Stimulated activated CD4-positive, alpha-beta T cell treated with anti-CD3 and anti-CD28 coated beads, Interleukin-4, amount 100 ng/mL, for 4 hours (primary cell): ENCODE measurements at regions not wholly inside any gene's neighbourhood (a gene's known extent, or its start where the extent isn't known, plus 50 kb on each side); places are given as distances from the start of the nearest gene placed in this dataset.

ENCODE experiments used
- DNase-seq, 2 experiments: peaks; one replicate each; pipeline ENCODE4 v3.0.0-alpha.2; 2020

DNA sequence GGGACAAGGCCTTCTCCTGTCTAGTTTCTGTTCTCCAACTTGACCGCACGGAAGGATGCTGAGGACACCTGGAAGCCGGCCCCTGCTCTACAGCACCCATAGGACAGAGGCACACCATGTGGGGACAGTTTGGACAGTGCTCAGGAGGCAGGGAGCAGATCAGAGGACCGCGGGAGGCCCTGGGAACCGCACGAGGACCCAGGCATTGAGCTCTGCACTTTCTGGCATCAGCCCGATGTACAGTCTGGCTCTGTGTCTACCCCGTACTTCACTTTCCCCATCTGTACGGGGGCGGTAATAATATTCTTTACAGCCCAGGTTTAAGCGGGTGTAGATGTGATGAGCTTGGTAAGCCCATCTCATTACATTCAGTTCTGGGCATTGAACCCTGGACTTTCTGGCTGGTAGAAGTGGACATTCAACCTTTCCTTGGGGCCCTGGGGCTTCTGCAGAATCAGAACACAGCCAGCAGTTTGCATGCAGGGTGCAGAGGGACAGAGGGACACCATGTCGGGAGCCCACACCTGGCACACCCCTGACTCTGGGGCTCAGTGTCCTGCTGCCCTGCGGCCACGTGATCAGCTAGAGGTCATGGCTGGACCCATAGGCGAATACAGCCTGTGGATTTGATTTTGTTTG, 258.7 kb downstream of the SEC14L1 start:
- no peak for DNase-seq

- peak; percentile 79 to 81 for DNase-seq
Observed at GRCh38 chr17:77400445-77400870, 259.7 kb downstream of the SEC14L1 start.

DNA sequence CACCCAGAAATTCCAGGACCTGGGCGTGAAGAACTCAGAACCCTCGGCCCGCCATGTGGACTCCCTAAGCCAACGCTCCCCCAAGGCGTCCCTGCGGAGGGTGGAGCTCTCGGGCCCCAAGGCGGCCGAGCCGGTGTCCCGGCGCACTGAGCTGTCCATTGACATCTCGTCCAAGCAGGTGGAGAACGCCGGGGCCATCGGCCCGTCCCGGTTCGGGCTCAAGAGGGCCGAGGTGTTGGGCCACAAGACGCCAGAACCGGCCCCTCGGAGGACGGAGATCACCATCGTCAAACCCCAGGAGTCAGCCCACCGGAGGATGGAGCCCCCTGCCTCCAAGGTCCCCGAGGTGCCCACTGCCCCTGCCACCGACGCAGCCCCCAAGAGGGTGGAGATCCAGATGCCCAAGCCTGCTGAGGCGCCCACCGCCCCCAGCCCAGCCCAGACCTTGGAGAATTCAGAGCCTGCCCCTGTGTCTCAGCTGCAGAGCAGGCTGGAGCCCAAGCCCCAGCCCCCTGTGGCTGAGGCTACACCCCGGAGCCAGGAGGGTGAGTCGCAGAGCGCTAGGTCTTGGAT, 261.5 kb downstream of the SEC14L1 start:
- DNase-seq, result no peak

- no peak for DNase-seq
Observed at GRCh38 chr17:77403854-77404253, 263.1 kb downstream of the SEC14L1 start.

DNA sequence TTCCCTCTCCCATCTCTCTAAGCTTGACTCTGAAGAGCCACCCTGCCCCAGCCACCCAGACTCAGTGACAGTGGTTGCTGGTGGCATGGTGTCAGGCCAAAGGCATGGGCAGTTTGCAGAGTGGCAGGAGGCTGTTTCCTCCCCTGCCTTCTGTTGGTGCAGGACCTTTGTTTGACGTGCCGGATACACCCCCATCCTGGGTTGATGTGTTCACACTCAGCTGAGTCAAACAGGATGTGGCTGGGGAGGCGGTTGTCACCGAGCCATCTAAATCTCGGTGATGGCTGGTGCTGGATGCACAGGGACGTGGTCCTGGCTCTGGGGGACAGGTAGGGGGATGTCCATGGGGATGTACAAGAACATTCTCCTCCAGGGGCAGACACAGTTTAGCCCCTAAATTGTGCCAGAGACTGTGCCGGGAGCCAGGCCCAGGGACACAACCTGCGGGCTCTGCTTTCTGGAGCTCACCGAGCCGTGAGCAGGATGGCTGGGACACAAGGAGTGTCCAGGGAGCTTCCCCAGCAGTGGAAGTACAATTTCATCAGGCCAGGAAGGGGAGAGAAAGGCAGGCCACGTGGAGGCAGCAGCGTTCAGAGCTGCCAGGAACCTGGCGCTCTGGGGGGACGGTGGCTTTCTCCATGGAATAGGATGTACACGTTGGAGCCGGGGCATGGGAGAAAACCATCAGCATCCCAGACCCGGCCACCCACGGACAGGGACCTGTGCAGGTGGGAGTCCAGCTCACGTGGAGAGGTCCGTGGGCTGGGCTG, 264.2 kb downstream of the SEC14L1 start:
- peak; percentile 71 to 84 for DNase-seq

DNA sequence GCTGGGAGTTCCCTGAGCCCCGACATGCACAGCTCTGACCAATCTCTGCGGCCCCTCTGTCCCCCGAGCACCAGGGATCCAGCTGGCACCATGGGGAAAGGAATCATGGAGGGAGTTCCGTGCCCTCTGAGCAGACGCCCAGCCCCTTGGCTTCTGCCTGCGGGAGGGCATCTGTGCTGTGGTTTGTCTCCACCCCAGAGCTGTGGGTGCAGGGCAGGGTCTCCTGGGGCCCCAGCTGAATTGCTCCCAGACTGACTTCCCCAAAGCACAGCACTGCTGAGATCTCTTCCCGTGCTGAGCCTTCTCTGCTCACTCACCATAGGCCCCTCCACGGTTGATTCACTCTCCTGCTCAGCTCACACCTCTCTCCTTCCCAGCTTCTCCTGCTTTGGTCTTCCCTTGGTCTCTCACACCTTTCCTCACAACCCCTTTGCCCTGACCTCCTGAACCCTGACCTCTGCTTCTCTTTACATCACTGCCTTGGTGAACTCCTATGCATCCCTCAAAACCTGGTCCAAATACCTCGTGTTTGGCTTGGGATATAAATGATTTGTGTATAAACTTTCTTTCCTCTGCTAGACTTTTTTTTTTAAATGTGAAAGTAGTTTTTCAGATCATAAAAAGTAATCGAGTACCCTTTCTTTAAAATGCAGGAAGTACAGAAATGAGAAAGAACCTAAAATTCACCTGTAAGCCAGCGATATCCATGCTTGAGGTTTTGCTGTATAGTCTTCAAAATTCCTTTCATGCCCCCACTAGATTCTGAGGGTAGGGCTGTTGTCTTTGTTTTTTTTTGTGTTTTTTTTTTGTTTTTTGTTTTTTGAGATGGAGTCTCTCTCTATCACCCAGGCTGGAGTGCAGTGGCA, 265.3 kb downstream of the SEC14L1 start:
- no peak for DNase-seq

DNA sequence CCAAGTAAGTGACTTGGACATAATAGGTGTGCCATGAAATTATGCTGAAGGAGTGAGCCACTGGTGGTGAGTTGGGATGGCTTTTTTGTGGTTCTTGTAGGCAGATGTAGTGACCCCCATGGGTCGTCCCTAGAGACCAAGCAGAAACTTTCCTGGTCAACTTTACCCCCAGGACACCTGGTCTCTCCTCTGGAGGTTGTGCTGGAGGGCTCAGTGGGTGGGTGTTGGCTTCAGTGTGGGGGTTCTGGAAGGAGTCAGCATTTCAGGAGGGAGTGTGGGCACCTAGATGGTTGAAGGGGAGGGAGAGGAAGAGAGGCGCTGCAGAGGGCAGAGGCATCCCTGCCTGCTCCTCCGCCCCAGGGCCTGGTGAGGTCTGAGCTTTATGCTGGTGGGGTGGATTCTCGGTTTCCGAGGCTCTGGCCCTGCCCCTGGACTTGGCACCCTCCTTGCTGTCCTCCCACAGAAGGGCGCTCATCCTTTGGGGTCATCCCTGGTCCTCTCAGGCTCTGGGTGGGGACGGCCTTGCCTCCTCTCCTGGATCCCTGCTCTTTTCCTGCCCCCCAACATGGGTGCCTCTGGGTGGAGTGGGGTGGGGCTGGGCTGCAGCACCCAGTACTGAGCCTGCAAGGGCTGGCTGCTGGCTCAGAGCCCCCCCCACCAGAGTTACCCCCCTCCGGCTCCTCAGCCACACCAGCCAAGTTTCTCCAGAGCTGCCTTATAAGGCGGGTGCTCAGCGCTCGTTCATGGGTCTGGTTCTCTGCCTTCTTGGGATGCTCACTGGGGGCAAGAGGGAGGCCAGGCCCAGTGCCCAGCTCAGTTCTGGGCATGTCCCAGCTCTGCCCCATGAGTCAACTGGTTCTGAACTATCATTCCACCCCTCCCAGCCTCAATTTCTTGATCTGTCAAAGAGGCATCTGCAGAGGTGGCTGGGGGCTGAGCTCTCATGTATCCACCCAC, 266.8 kb downstream of the SEC14L1 start:
- no peak for DNase-seq

GRCh38 chr17:77408284-77408683, 267.5 kb downstream of the SEC14L1 start:
- DNase-seq, result no peak

- DNase-seq, result no peak
Observed at GRCh38 chr17:77409282-77410161, 268.8 kb downstream of the SEC14L1 start.

DNA sequence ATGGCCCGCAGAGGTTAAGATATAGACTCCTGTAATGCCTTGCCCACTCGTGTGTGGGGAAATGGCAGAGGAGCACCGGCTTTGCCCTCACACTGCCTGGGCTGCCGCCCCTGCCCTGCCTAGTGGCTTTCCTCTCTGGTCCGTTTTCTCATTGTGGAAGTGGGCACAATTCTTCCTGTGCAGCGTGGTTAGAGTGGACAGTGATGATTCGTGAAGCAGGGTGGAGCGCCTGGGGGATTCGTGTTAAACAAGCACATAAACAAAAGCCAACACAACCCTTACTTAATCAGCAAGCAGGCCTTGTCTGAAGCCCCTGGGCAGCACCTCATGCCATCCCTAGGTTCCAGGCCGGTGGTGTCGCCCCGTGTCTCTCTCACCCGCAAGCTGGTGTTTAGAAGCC, 269.7 kb downstream of the SEC14L1 start:
- DNase-seq, result no peak

GRCh38 chr17:77414811-77415400, 274.1 kb downstream of the SEC14L1 start:
- no peak for DNase-seq

GRCh38 chr17:77416105-77416713, 275.4 kb downstream of the SEC14L1 start:
- DNase-seq, result no peak

DNA sequence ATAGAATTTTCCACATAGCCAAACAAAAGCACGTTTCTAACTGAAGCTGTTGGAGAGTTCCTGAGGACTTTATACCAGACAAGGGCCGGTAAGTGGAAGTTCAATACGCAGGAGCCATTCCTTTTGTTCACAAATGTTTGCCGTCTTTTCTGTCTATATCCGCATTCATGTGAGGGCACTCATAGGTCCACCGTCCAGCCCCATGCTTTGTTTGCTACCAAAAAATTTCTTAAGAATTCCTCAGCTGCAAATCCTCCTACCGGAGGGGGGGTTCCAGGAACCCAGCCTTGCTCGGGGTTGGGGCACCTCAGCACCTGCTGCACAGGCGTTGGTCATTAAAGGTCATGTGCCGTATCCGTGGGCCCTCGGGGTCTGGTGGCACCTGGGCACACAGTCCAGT, 276.8 kb downstream of the SEC14L1 start:
- no peak for DNase-seq

GRCh38 chr17:77418609-77419008, 277.8 kb downstream of the SEC14L1 start:
- DNase-seq, result no peak

- no peak for DNase-seq
Observed at GRCh38 chr17:77419095-77419494, 278.3 kb downstream of the SEC14L1 start.

- no peak for DNase-seq
Observed at GRCh38 chr17:77419547-77420094, 278.9 kb downstream of the SEC14L1 start.

DNA sequence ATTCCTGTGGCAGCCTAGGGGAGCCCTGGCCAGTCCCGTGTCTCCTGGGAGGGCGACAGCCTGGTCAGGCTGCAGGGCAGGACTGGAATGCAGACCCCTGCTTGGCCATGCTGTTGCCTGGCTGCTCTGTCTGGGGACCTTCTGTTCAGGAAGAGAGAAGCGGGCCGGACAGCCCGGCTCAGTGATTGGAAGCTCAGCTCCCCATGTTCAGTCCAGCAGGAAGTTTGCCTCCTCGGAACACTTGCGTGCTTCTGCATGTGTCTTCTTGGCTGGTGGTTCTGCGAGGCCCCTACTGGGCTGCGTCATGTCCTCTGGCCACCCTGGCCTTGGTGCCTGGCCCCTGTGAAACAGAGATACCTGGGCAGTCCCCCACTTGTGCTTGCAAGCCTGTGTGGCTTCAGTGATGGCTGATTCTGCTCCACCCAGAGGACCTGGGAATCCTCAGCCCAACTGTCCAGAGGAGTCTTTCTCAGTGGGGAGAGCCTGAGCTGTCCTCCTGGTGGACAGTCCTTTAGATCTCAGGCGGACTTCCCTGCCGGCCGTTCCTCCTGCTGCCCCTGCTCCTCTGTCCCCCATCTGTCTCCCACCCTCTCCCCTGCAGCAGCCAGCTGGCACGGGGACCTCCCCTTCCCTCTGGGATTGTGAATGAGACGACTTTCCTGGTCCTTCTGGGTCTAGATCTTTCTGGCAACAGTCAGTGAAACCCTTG, 279.5 kb downstream of the SEC14L1 start:
- DNase-seq, result no peak

DNA sequence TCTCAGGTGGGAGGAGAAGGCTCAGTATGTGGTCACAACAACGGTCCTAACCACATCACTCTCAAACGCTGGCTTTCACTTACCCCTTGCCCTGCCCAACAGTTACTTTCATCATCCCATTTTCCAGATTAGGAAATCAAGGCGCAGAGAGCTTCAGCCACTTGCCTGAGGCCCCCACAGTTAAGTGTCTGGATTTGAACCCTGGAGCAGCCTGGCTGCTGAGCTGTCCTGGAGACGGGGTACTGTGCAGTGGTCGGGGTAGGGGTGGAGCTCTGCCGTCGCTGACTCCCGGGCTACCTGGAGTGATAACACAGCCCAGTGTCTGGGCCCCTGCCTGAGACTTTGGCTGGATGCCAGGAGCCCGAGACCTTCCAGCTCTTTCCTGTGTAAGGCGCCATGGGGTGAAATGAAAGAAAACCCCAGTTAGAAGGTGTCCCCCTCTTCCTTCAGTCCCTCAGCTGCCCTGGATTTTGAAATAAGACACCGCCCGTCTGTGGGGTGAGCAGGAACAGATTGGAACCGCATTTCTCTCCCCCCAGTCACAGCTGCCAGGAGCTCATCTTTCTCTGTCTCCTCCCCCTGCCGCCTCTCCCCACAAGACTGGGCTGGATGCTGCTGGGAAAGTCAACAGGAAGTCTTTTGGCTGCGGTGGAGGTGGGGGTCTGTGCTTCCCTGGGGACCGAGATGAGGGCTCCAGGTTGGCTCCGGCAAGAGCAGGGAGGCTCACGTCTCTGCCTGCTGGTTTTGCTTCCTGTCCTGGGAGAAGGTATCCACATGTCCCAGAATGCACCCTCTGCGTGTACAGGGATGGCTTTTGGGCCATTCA, 280.2 kb downstream of the SEC14L1 start:
- peak in 1 of 2 experiments; percentile 42 for DNase-seq
